Gastroesophageal sphincter (tissue), 3 donors: ENCODE measurements at regions not wholly inside any gene's neighbourhood (a gene's known extent, or its start where the extent isn't known, plus 50 kb on each side); places are given as distances from the start of the nearest gene placed in this dataset.

Experiments used
- EP300 ChIP-seq: sonication (generic); formaldehyde crosslinking; IDR thresholded peaks from one replicate; pipeline ENCODE4 v1.6.1; 2017; ENCODE audit warnings: antibody characterized with exemption, mild to moderate bottlenecking
- POLR2A ChIP-seq, 2 donors: fragments of 450-650 bp; IDR thresholded peaks; one replicate each; pipeline ENCODE4 v1.6.1; 2017; ENCODE audit warnings: antibody characterized with exemption in 2 of 2, mild to moderate bottlenecking in 2 of 2, moderate library complexity in 1 of 2
- POLR2AphosphoS5 ChIP-seq: sonication (generic); formaldehyde crosslinking; IDR thresholded peaks from one replicate; pipeline ENCODE4 v1.6.1; 2017; ENCODE audit warnings: antibody characterized with exemption
- TF ChIP-seq, protein P1 (sequence below), 4 experiments: fragments of 200-600 bp in 2 of 4; fragments of 450-650 bp in 2 of 4; sonication (generic) in 1 of 4; IDR thresholded peaks; one replicate each; pipeline ENCODE4 v1.5.1; 2017 to 2019; ENCODE audit warnings: antibody characterized with exemption in 4 of 4, mild to moderate bottlenecking in 2 of 4, moderate library complexity in 2 of 4

DNA sequence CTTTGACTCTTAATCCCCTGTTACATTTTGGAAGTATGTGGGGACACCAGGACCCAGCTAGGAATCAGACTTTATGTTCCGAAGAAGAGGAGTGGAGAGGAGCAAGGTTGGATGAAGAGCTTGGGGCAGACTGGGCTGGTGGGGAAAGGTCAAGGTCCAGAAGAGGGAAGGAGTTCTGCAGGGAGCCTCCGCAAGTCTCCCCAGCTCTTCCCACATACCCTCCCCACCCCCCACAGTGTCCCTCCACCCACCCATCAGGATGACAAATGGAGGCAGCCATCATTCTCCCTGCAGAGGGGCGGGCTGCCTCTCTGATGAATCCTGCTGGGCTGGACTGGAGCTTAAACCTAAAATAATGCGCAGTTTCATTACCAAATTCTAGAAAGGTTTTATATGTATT, 77.2 kb downstream of the ACKR3 start:
- TF ChIP-seq POLR2A (IDR thresholded peaks at IDR 0.05), result no peak
- TF ChIP-seq EP300, result no peak
- TF ChIP-seq, protein P1, sequence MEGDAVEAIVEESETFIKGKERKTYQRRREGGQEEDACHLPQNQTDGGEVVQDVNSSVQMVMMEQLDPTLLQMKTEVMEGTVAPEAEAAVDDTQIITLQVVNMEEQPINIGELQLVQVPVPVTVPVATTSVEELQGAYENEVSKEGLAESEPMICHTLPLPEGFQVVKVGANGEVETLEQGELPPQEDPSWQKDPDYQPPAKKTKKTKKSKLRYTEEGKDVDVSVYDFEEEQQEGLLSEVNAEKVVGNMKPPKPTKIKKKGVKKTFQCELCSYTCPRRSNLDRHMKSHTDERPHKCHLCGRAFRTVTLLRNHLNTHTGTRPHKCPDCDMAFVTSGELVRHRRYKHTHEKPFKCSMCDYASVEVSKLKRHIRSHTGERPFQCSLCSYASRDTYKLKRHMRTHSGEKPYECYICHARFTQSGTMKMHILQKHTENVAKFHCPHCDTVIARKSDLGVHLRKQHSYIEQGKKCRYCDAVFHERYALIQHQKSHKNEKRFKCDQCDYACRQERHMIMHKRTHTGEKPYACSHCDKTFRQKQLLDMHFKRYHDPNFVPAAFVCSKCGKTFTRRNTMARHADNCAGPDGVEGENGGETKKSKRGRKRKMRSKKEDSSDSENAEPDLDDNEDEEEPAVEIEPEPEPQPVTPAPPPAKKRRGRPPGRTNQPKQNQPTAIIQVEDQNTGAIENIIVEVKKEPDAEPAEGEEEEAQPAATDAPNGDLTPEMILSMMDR (IDR thresholded peaks at IDR 0.05), result no peak
- TF ChIP-seq POLR2AphosphoS5, result no peak
